ENCODE measurements at regions not wholly inside any gene's neighbourhood (a gene's known extent, or its start where the extent isn't known, plus 50 kb on each side); places are given as distances from the start of the nearest gene placed in this dataset.

DNA sequence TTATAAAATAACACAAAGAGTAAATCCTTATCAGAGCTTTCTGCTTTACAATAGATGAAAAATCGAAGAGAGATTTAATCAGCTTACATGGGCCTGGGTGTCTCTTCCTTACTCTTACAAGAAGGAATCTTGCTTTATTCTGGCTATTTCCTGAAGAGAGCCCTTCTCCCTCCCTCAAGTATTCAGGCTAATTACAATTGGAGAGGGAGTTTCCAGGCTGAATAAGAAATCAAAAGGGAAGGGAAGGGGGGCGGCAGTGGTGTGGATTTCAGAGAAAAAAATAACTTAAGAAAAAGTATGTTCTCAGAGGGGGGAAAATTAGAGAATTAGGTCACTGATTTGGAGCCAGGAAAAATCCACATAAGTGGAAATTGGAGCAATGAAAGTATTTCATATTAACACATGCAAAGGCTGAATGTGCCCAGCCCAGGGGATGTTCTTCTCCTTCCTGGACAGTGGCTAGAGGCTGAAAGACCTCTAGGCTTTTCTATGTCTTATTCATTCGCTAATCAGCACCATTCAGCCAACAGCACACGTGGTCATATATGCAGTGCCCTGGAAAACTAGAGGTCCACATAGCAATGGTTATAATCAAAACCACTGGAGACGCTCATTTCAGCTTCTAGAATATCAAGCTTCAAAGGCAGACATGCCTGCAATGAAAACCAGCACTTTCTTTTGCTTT lies 158.9 kb upstream of the BTG1 start:
- no peak for TF ChIP-seq CTCF (conservative IDR thresholded peaks at IDR 0.05)
- no peak for TF ChIP-seq ZFX (IDR thresholded peaks at IDR 0.05)
- H3K27ac ChIP-seq, result no peak overlapping the region

DNA sequence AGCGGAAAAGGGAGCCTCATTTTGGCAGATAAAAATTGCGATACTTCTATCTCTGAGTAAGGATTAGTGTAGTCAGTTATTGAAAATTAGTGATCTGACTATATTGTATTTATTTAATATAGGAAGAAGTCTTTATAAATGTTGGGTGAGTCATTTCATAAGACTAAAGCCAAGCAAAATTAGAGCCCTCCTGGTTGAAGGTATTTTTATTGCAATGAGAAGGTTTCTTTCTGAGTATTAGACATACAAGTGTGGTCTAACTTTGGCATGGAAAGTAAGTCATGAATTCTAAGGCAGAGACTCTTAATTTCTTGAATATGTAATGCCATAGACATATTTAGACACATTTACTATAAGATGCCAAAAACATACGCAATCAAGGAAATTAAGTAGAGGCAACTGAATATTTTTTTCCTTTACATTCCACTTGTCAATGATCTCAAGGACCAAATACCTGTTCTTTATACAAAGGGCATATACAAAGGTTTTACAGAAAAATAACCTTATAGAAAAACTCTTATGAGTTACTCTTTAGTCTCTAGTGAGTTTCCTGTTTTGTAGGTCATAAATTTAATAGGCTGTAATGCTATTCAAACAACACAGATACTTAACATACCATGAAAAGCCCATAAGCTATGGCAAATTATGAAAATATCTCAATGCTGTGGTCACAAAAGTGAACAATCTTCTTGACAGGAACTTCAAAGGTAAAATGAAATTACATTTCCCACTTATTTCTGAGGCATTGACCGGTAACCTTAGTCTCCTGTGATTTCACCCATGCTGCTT lies 156.6 kb upstream of the BTG1 start:
- H3K27ac ChIP-seq, result no peak overlapping the region

GRCh38 chr12:92301356-92301755 lies 155.7 kb upstream of the BTG1 start:
- no peak for TF ChIP-seq ZFX (IDR thresholded peaks at IDR 0.05)
- no peak for TF ChIP-seq CTCF (conservative IDR thresholded peaks at IDR 0.05)
- H3K27ac ChIP-seq, result no peak overlapping the region

More for the DNA sequence above, 156.6 kb upstream of the BTG1 start:
- TF ChIP-seq ZFX (IDR thresholded peaks at IDR 0.05) (no peak), CTCF (conservative IDR thresholded peaks at IDR 0.05) (no peak)

GRCh38 chr12:92300777-92301176 lies 155.1 kb upstream of the BTG1 start:
- TF ChIP-seq ZFX (IDR thresholded peaks at IDR 0.05), result no peak
- TF ChIP-seq CTCF (conservative IDR thresholded peaks at IDR 0.05), result no peak
- no peak overlapping the region for H3K27ac ChIP-seq

DNA sequence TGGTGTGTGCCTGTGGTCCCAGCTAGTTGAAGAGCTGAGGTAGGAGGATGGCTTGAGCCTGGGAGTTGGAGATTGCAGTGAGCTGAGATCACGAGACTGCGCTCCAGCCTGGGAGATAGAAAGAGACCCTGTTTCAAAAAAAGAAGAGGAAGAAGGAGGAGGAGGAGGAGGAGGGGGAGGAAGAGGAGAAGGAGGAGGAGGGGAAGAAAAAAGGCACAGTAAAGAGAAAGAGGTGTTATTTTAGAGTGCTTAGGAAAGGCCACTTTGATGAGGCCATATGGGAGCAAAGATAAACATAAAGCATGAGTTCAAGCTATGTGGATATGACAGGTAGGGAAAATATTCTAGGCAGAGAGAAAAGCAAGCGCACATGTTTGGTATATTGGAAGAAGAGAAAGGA lies 154.1 kb upstream of the BTG1 start:
- no peak overlapping the region for H3K27ac ChIP-seq
- TF ChIP-seq CTCF (conservative IDR thresholded peaks at IDR 0.05) (no peak), ZFX (IDR thresholded peaks at IDR 0.05) (no peak)

DNA sequence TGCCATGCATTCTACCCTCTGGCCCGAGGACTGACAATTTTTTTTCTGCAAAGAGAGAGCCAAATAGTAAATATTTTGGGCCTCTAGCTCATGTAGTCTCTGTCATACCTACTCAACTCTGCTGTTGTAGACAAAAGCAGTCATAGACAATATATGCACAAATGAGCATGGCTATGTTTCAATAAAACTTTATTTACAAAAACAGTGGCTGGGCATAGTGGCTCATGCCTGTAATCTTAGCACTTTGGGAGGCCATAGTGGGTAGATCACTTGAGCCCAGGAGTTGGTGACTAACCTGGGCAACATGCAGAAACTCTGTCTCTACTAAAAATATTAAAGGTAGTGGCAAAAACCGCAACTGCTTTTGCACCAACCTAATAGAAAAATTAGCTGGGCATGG lies 153.7 kb upstream of the BTG1 start:
- no peak overlapping the region for H3K27ac ChIP-seq

More for the DNA sequence above, 153.7 kb upstream of the BTG1 start:
- TF ChIP-seq CTCF (conservative IDR thresholded peaks at IDR 0.05), result no peak
- no peak for TF ChIP-seq ZFX (IDR thresholded peaks at IDR 0.05)
